ENCODE measurements at regions not wholly inside any gene's neighbourhood (a gene's known extent, or its start where the extent isn't known, plus 50 kb on each side); places are given as distances from the start of the nearest gene placed in this dataset.

- TF ChIP-seq CTCF (IDR thresholded peaks at IDR 0.05; ENCODE audit: insufficient read depth, low read length, poor library complexity, severe bottlenecking) = no peak
- TF ChIP-seq EZH2phosphoT487 (conservative IDR thresholded peaks at IDR 0.05; ENCODE audit: low read length) = no peak
These were observed 138.4 kb downstream of the ATP23 start for GRCh38 chr12:58079806-58080205.
